GM12865 (cell line): ENCODE measurements at regions not wholly inside any gene's neighbourhood (a gene's known extent, or its start where the extent isn't known, plus 50 kb on each side); places are given as distances from the start of the nearest gene placed in this dataset.

Experiments used
- DNase-seq: peaks from one replicate; pipeline ENCODE4 v3.0.0; 2010; ENCODE audit warnings: low read depth
- H3K4me3 ChIP-seq: 2 replicates; pipeline ENCODE4 v1.5.1; 2011; ENCODE audit warnings: mild to moderate bottlenecking, low read depth, low read length, control low read depth
- CTCF ChIP-seq: IDR thresholded peaks from 2 replicates; pipeline ENCODE4 v1.5.1; 2011; ENCODE audit warnings: low read length, control low read depth, low read depth, inconsistent platforms; ENCODE audit not compliant: insufficient read depth; ENCODE audit errors: missing control alignments

- no peak for DNase-seq
- H3K4me3 ChIP-seq, result no peak overlapping the region
- TF ChIP-seq CTCF, result no peak
Observed at GRCh38 chr3:41041899-41042298, 157.4 kb upstream of the CTNNB1 start.

GRCh38 chr3:41044523-41044922, 154.8 kb upstream of the CTNNB1 start:
- H3K4me3 ChIP-seq, result no peak overlapping the region
- TF ChIP-seq CTCF, result no peak
- DNase-seq, result no peak

GRCh38 chr3:41045491-41045890, 153.8 kb upstream of the CTNNB1 start:
- DNase-seq, result no peak
- H3K4me3 ChIP-seq, result no peak overlapping the region
- TF ChIP-seq CTCF, result no peak

- DNase-seq, result no peak
- H3K4me3 ChIP-seq, result no peak overlapping the region
- TF ChIP-seq CTCF, result no peak
Observed at GRCh38 chr3:41050144-41050543, 149.2 kb upstream of the CTNNB1 start.

- DNase-seq, result no peak
- no peak overlapping the region for H3K4me3 ChIP-seq
- TF ChIP-seq CTCF, result no peak
Observed at GRCh38 chr3:41053220-41053619, 146.1 kb upstream of the CTNNB1 start.

GRCh38 chr3:41060106-41060505, 139.2 kb upstream of the CTNNB1 start:
- H3K4me3 ChIP-seq, result no peak overlapping the region
- no peak for DNase-seq
- no peak for TF ChIP-seq CTCF

- H3K4me3 ChIP-seq, result no peak overlapping the region
- no peak for TF ChIP-seq CTCF
- peak; percentile 3 for DNase-seq
Observed at GRCh38 chr3:41064070-41064469, 135.2 kb upstream of the CTNNB1 start.
